HEK293T (cell line): ENCODE measurements at regions not wholly inside any gene's neighbourhood (a gene's known extent, or its start where the extent isn't known, plus 50 kb on each side); places are given as distances from the start of the nearest gene placed in this dataset.

ENCODE experiments used
- ARNT ChIP-seq: fragments of 450-650 bp; IDR thresholded peaks from 2 replicates; pipeline ENCODE4 v1.6.1; 2017; ENCODE audit warnings: mild to moderate bottlenecking
- BHLHE40 ChIP-seq: fragments of 450-650 bp; IDR thresholded peaks from 2 replicates; pipeline ENCODE4 v1.6.1; 2016; ENCODE audit warnings: mild to moderate bottlenecking, moderate library complexity, borderline replicate concordance
- ELF4 ChIP-seq: fragments of 450-650 bp; IDR thresholded peaks from 2 replicates; pipeline ENCODE4 v1.6.1; 2017; ENCODE audit warnings: antibody characterized with exemption
- FOXA1 ChIP-seq: fragments of 450-650 bp; IDR thresholded peaks from 2 replicates; pipeline ENCODE4 v1.6.1; 2016; ENCODE audit warnings: mild to moderate bottlenecking
- FOXK2 ChIP-seq: fragments of 450-650 bp; IDR thresholded peaks from 2 replicates; pipeline ENCODE4 v1.6.1; 2016; ENCODE audit warnings: mild to moderate bottlenecking
- FOXM1 ChIP-seq: fragments of 450-650 bp; IDR thresholded peaks from 2 replicates; pipeline ENCODE4 v1.6.1; 2017; ENCODE audit warnings: mild to moderate bottlenecking, borderline replicate concordance
- HDGF ChIP-seq: fragments of 450-650 bp; IDR thresholded peaks from 2 replicates; pipeline ENCODE4 v1.6.1; 2017; ENCODE audit warnings: antibody characterized with exemption, borderline replicate concordance
- L3MBTL2 ChIP-seq: fragments of 450-650 bp; conservative IDR thresholded peaks from 2 replicates; pipeline ENCODE4 v1.6.1; 2016; ENCODE audit warnings: mild to moderate bottlenecking
- LEF1 ChIP-seq: fragments of 450-650 bp; IDR thresholded peaks from 2 replicates; pipeline ENCODE4 v1.6.1; 2017; ENCODE audit warnings: mild to moderate bottlenecking, borderline replicate concordance
- SP1 ChIP-seq: fragments of 450-650 bp; IDR thresholded peaks from 2 replicates; pipeline ENCODE4 v1.6.1; 2017
- SUZ12 ChIP-seq: fragments of 450-650 bp; IDR thresholded peaks from 2 replicates; pipeline ENCODE4 v1.6.1; 2016; ENCODE audit warnings: mild to moderate bottlenecking
- TARDBP ChIP-seq: fragments of 450-650 bp; IDR thresholded peaks from 2 replicates; pipeline ENCODE4 v1.6.1; 2016
- ZNF384 ChIP-seq: fragments of 450-650 bp; IDR thresholded peaks from 2 replicates; pipeline ENCODE4 v1.6.1; 2016
- TF ChIP-seq, protein P1 (sequence below): fragments of 450-650 bp; IDR thresholded peaks from 2 replicates; pipeline ENCODE4 v1.6.1; 2016

DNA sequence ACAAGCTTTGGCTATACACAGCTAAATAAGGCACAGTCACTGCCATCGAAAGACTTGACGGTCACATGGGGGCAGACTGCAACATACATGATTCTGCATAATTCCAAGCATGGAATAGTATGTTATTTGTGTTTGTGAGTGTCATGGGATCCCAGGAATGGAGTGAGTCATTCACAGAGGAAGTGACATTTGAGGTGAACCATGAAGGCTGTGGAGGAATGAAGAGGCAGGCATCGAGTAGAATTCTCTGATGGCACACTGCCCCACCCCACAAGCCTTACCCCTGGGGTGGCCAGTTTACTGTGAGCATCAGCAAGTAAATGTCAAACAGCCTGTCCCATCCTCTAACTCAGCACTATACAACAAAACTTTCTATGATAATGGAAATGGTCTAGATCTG, 619.7 kb downstream of the MID1IP1 start:
- TF ChIP-seq LEF1 (no peak), BHLHE40 (no peak), HDGF (no peak), FOXM1 (no peak), ZNF384 (no peak), SP1 (no peak), SUZ12 (no peak), ELF4 (no peak), FOXK2 (no peak), TARDBP (no peak), L3MBTL2 (no peak), ARNT (no peak), FOXA1 (no peak)
- TF ChIP-seq, protein P1, sequence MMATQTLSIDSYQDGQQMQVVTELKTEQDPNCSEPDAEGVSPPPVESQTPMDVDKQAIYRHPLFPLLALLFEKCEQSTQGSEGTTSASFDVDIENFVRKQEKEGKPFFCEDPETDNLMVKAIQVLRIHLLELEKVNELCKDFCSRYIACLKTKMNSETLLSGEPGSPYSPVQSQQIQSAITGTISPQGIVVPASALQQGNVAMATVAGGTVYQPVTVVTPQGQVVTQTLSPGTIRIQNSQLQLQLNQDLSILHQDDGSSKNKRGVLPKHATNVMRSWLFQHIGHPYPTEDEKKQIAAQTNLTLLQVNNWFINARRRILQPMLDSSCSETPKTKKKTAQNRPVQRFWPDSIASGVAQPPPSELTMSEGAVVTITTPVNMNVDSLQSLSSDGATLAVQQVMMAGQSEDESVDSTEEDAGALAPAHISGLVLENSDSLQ, result no peak
